Esophagus muscularis mucosa (tissue), 4 donors: ENCODE measurements at regions not wholly inside any gene's neighbourhood (a gene's known extent, or its start where the extent isn't known, plus 50 kb on each side); places are given as distances from the start of the nearest gene placed in this dataset.

Experiments
- DNase-seq: peaks from one replicate; pipeline ENCODE4 v3.0.0-alpha.2; 2017; ENCODE audit errors: extremely low spot score
- H3K27ac ChIP-seq, 4 donors: fragments of 200-600 bp; sonication (generic); replicated peaks in 1 of 4; 1 replicate in 3 of 4; 2 replicates in 1 of 4; pipeline ENCODE4 v1.5.1; 2016 to 2019; ENCODE audit warnings: mild to moderate bottlenecking in 1 of 4
- H3K27me3 ChIP-seq, 4 donors: fragments of 200-600 bp; sonication (generic); one replicate each; pipeline versions ENCODE4 v1.5.1 to v1.6.0; 2016 to 2019
- H3K36me3 ChIP-seq, 4 donors: fragments of 200-600 bp; sonication (generic); one replicate each; pipeline ENCODE4 v1.5.1; 2016 to 2019
- H3K4me1 ChIP-seq, 4 donors: fragments of 200-600 bp; sonication (generic); one replicate each; pipeline ENCODE4 v1.5.1; 2016 to 2019
- H3K4me3 ChIP-seq, 4 donors: fragments of 200-600 bp; sonication (generic); 1 replicate in 2 of 4; 2 replicates in 2 of 4; pipeline ENCODE4 v1.5.1; 2016 to 2019; ENCODE audit warnings: mild to moderate bottlenecking in 4 of 4, moderate library complexity in 1 of 4
- H3K9me3 ChIP-seq, 4 donors: fragments of 200-600 bp; sonication (generic); 1 replicate in 3 of 4; 2 replicates in 1 of 4; pipeline ENCODE4 v1.5.1; 2016 to 2019
- CTCF ChIP-seq, 3 experiments: fragments of 200-600 bp in 2 of 3; fragments of 450-650 bp in 1 of 3; sonication (generic) in 2 of 3; IDR thresholded peaks; one replicate each; pipeline ENCODE4 v1.5.1; 2017 to 2019; ENCODE audit warnings: antibody characterized with exemption in 3 of 3, mild to moderate bottlenecking in 2 of 3, moderate library complexity in 1 of 3
- EP300 ChIP-seq: sonication (generic); formaldehyde crosslinking; IDR thresholded peaks from one replicate; pipeline ENCODE4 v1.6.1; 2017; ENCODE audit warnings: antibody characterized with exemption
- POLR2A ChIP-seq: fragments of 450-650 bp; IDR thresholded peaks from one replicate; pipeline ENCODE4 v1.6.1; 2017; ENCODE audit warnings: antibody characterized with exemption, moderate library complexity, mild to moderate bottlenecking, low read depth
- POLR2AphosphoS5 ChIP-seq, 2 donors: sonication (generic); formaldehyde crosslinking; IDR thresholded peaks; one replicate each; pipeline ENCODE4 v1.6.1; 2017; ENCODE audit warnings: antibody characterized with exemption in 2 of 2
- WGBS: methylation state at CpG from one replicate; pipeline ENCODE4 v1.1.5; 2018; 5-methylcytosine and 5-hydroxymethylcytosine counted together
- intact Hi-C: fragments of 100-400 bp; cut with DNase I; formaldehyde crosslinking; loops from one replicate; pipeline ENCODE4 v1.15.1; 2023

- Histone ChIP-seq H3K36me3 (no peaks in the 10 kb centered on the region), H3K27me3 (no peaks in the 10 kb centered on the region), H3K27ac (no peak overlapping the region), H3K4me1 (peaks cover 0 to 4% (median under 1%) of the 10 kb centered on the region in 4 donors), H3K9me3 (peaks cover 0 to 13% (median 9%) of the 10 kb centered on the region in 4 donors), H3K4me3 (no peak overlapping the region)
- DNase-seq, result no peak
- WGBS, result 78% methylated on average over 4 of the region's 4 CpGs
- TF ChIP-seq POLR2AphosphoS5 (IDR thresholded peaks at IDR 0.05) (no peak), CTCF (IDR thresholded peaks at IDR 0.05) (no peak), POLR2A (no peak), EP300 (no peak)
- intact Hi-C loops, result no loop called here
These were observed 106.1 kb upstream of the PLXNC1 start for GRCh38 chr12:94042321-94042720.

- no peak for TF ChIP-seq EP300
- no peak for TF ChIP-seq CTCF (IDR thresholded peaks at IDR 0.05)
- TF ChIP-seq POLR2A, result no peak
- no peak for TF ChIP-seq POLR2AphosphoS5 (IDR thresholded peaks at IDR 0.05)
- intact Hi-C loops, result no loop called here
- no peaks in the 10 kb centered on the region for H3K27me3 ChIP-seq
- no peak overlapping the region for H3K4me3 ChIP-seq
- no peaks in the 10 kb centered on the region for H3K9me3 ChIP-seq
- WGBS, result 82% methylated on average over 5 of the region's 7 CpGs
- DNase-seq, result no peak
- H3K36me3 ChIP-seq, result no peaks in the 10 kb centered on the region
- peaks cover 8 to 17% (median 11%) of the 10 kb centered on the region in 4 donors for H3K4me1 ChIP-seq
- no peak overlapping the region for H3K27ac ChIP-seq
These were observed 101.6 kb upstream of the PLXNC1 start for GRCh38 chr12:94046626-94047410.

- intact Hi-C loops, result no loop called here
- no peaks in the 10 kb centered on the region for H3K27me3 ChIP-seq
- TF ChIP-seq EP300 (no peak), CTCF (IDR thresholded peaks at IDR 0.05) (no peak), POLR2AphosphoS5 (IDR thresholded peaks at IDR 0.05) (no peak), POLR2A (no peak)
- H3K36me3 ChIP-seq, result no peaks in the 10 kb centered on the region
- H3K27ac ChIP-seq, result no peak overlapping the region
- 47% methylated on average over 7 of the region's 7 CpGs for WGBS
- DNase-seq, result no peak
- no peak overlapping the region for H3K4me3 ChIP-seq
- peaks cover 8 to 20% (median 13%) of the 10 kb centered on the region in 4 donors for H3K4me1 ChIP-seq
- no peaks in the 10 kb centered on the region for H3K9me3 ChIP-seq
These were observed 100.4 kb upstream of the PLXNC1 start for GRCh38 chr12:94047781-94048567.

GRCh38 chr12:94048757-94049156 is 99.6 kb upstream of the PLXNC1 start:
- WGBS, result 89% methylated on average over 3 of the region's 3 CpGs
- no peak for TF ChIP-seq POLR2AphosphoS5 (IDR thresholded peaks at IDR 0.05)
- no peak for TF ChIP-seq EP300
- TF ChIP-seq POLR2A, result no peak
- no peak for TF ChIP-seq CTCF (IDR thresholded peaks at IDR 0.05)
- no peak for DNase-seq
- Histone ChIP-seq H3K4me3 (no peak overlapping the region), H3K9me3 (no peaks in the 10 kb centered on the region), H3K36me3 (no peaks in the 10 kb centered on the region), H3K4me1 (peaks cover 8 to 23% (median 16%) of the 10 kb centered on the region in 4 donors), H3K27me3 (no peaks in the 10 kb centered on the region), H3K27ac (no peak overlapping the region)
- intact Hi-C loops, result no loop called here
